Activated naive CD8-positive, alpha-beta T cell treated with anti-CD3 and anti-CD28 coated beads for 36 hours (primary cell): ENCODE measurements at regions not wholly inside any gene's neighbourhood (a gene's known extent, or its start where the extent isn't known, plus 50 kb on each side); places are given as distances from the start of the nearest gene placed in this dataset.

Source experiments
- DNase-seq: peaks from one replicate; pipeline ENCODE4 v3.0.0; 2021
- H3K27ac Mint-ChIP-seq: one replicate; pipeline ENCODE4 v1.8.0; 2022; ENCODE audit warnings: mild to moderate bottlenecking, moderate library complexity, mixed read lengths
- H3K27me3 Mint-ChIP-seq: one replicate; pipeline ENCODE4 v1.8.0; 2022; ENCODE audit warnings: mild to moderate bottlenecking, mixed read lengths
- H3K36me3 Mint-ChIP-seq: one replicate; pipeline ENCODE4 v1.8.0; 2021; ENCODE audit warnings: mild to moderate bottlenecking, mixed read lengths
- H3K4me1 Mint-ChIP-seq: one replicate; pipeline ENCODE4 v1.8.0; 2021; ENCODE audit warnings: mixed read lengths
- H3K4me3 Mint-ChIP-seq: one replicate; pipeline ENCODE4 v1.8.0; 2022; ENCODE audit warnings: mild to moderate bottlenecking, moderate library complexity, mixed read lengths
- H3K9me3 Mint-ChIP-seq: one replicate; pipeline ENCODE4 v1.8.0; 2022; ENCODE audit warnings: mixed read lengths

GRCh38 chr13:112177450-112178288, 110.7 kb downstream of the SOX1 start:
- no peak overlapping the region for H3K4me3 Mint-ChIP-seq
- peaks cover 4% of the 10 kb centered on the region for H3K27me3 Mint-ChIP-seq
- no peaks in the 10 kb centered on the region for H3K4me1 Mint-ChIP-seq
- H3K36me3 Mint-ChIP-seq, result no peaks in the 10 kb centered on the region
- DNase-seq, result no peak
- no peak overlapping the region for H3K27ac Mint-ChIP-seq
- H3K9me3 Mint-ChIP-seq, result peaks cover 3% of the 10 kb centered on the region

GRCh38 chr13:112178769-112179168, 111.8 kb downstream of the SOX1 start:
- no peak overlapping the region for H3K4me3 Mint-ChIP-seq
- H3K27me3 Mint-ChIP-seq, result no peaks in the 10 kb centered on the region

DNA sequence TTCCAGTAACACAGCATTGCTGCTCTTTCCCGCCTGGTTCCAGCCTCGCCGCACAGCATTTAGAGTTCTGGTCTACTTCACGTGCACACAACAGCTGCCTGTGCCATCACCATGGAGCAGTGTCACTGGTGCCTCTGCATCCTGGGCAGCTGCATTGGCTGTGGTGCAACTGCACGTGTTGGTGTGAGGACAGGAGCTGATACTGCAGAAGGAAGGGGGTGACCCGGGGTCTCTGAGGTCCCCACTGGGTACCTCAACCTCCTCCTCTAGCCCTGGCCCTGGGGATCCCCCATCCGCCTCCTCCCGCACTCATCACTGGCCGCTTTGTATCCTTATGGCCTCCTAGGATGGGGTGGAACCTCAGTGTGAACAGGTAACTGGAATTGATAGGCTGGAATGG, 112.5 kb downstream of the SOX1 start:
- Mint-ChIP-seq H3K27me3 (no peaks in the 10 kb centered on the region), H3K4me1 (no peaks in the 10 kb centered on the region), H3K9me3 (no peaks in the 10 kb centered on the region), H3K36me3 (no peaks in the 10 kb centered on the region), H3K4me3 (no peak overlapping the region), H3K27ac (no peak overlapping the region)
- DNase-seq, result no peak

More at GRCh38 chr13:112178769-112179168, 111.8 kb downstream of the SOX1 start:
- no peak for DNase-seq
- Mint-ChIP-seq H3K27ac (no peak overlapping the region), H3K36me3 (no peaks in the 10 kb centered on the region), H3K9me3 (peaks cover 3% of the 10 kb centered on the region), H3K4me1 (no peaks in the 10 kb centered on the region)

DNA sequence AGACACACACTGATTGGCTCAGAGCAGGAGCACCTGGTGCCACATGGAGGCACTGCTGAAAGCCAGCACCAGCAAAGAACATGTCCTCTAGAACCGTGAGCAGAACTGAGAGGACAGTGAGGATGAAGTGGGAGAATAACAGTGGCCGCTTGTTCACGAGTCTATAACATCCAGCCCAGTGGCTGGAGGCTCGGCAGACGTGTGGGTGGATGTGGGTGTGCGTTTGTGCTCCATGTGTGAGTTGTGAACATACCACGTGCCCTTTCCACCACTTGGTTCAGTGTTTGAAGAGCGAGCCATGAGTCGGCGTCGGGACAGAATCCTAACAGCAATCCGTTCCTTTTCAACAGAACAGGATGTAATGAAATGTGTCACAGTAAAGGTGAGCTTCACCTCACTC, 113.0 kb downstream of the SOX1 start:
- H3K9me3 Mint-ChIP-seq, result no peaks in the 10 kb centered on the region
- H3K27ac Mint-ChIP-seq, result no peak overlapping the region
- no peaks in the 10 kb centered on the region for H3K36me3 Mint-ChIP-seq
- no peaks in the 10 kb centered on the region for H3K4me1 Mint-ChIP-seq
- no peaks in the 10 kb centered on the region for H3K27me3 Mint-ChIP-seq
- H3K4me3 Mint-ChIP-seq, result no peak overlapping the region
- no peak for DNase-seq

- no peak for DNase-seq
- H3K27ac Mint-ChIP-seq, result no peak overlapping the region
- no peaks in the 10 kb centered on the region for H3K36me3 Mint-ChIP-seq
- H3K9me3 Mint-ChIP-seq, result no peaks in the 10 kb centered on the region
- H3K4me3 Mint-ChIP-seq, result no peak overlapping the region
- H3K27me3 Mint-ChIP-seq, result no peaks in the 10 kb centered on the region
- H3K4me1 Mint-ChIP-seq, result no peaks in the 10 kb centered on the region
These were observed 114.6 kb downstream of the SOX1 start for GRCh38 chr13:112181336-112182067.

DNA sequence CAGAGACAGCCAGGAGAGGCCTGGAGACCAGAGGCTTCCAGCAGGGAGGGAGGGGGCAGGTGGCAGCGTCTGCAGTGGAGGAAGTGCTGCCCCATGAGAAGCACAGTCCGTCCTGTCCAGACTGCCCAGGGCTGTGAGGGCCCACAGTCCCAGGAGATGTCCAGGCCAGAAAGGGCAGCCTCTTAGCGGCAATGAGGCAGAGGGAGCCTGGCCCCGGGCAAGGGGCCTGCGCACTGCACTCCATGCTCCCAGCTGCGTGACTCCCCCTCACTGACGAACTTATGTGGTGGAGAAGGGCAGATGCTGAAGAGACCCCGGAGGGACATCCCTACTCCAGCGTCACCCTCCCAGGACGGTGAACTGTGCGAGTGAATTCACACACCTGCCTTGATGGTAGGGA, 115.3 kb downstream of the SOX1 start:
- no peak overlapping the region for H3K27ac Mint-ChIP-seq
- no peaks in the 10 kb centered on the region for H3K36me3 Mint-ChIP-seq
- no peak for DNase-seq
- H3K9me3 Mint-ChIP-seq, result no peaks in the 10 kb centered on the region
- H3K4me1 Mint-ChIP-seq, result no peaks in the 10 kb centered on the region
- no peak overlapping the region for H3K4me3 Mint-ChIP-seq
- H3K27me3 Mint-ChIP-seq, result no peaks in the 10 kb centered on the region

GRCh38 chr13:112182846-112183531, 116.0 kb downstream of the SOX1 start:
- H3K4me3 Mint-ChIP-seq, result no peak overlapping the region
- H3K27me3 Mint-ChIP-seq, result no peaks in the 10 kb centered on the region
- no peaks in the 10 kb centered on the region for H3K9me3 Mint-ChIP-seq
- no peaks in the 10 kb centered on the region for H3K36me3 Mint-ChIP-seq
- no peak overlapping the region for H3K27ac Mint-ChIP-seq
- no peak for DNase-seq
- no peaks in the 10 kb centered on the region for H3K4me1 Mint-ChIP-seq

- H3K4me1 Mint-ChIP-seq, result no peaks in the 10 kb centered on the region
These were observed 116.7 kb downstream of the SOX1 start for GRCh38 chr13:112183532-112184090.

DNA sequence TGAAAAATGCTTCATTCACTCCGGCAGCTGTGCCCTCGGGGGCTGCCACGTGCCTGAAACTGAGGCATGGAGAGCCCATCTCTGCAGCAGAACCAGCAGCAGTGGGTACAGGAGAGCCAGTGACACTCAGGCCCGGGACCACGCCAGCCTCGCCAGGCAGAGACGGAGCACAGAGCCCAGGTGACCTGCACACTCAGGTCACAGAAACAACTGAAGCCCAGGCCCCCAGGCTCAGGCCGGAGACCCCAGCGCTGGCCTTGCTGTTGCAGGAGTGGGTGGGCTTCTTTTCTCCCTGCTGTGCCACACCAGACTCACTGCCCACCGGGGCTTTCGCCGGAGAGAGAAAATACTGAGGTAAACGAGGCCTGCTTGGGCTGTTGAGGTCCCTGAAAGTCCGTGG, 117.3 kb downstream of the SOX1 start:
- Mint-ChIP-seq H3K27me3 (no peaks in the 10 kb centered on the region), H3K27ac (no peak overlapping the region), H3K4me3 (no peak overlapping the region), H3K9me3 (no peaks in the 10 kb centered on the region), H3K4me1 (no peaks in the 10 kb centered on the region), H3K36me3 (no peaks in the 10 kb centered on the region)
- DNase-seq, result no peak

More at GRCh38 chr13:112183532-112184090, 116.7 kb downstream of the SOX1 start:
- no peak for DNase-seq
- H3K9me3 Mint-ChIP-seq, result no peaks in the 10 kb centered on the region
- no peaks in the 10 kb centered on the region for H3K27me3 Mint-ChIP-seq
- H3K27ac Mint-ChIP-seq, result no peak overlapping the region
- no peaks in the 10 kb centered on the region for H3K36me3 Mint-ChIP-seq
- H3K4me3 Mint-ChIP-seq, result no peak overlapping the region

- Mint-ChIP-seq H3K36me3 (no peaks in the 10 kb centered on the region), H3K4me3 (no peak overlapping the region), H3K4me1 (no peaks in the 10 kb centered on the region), H3K27ac (no peak overlapping the region), H3K27me3 (no peaks in the 10 kb centered on the region), H3K9me3 (no peaks in the 10 kb centered on the region)
- DNase-seq, result no peak
These were observed 118.0 kb downstream of the SOX1 start for GRCh38 chr13:112184851-112185371.

GRCh38 chr13:112185466-112185865, 118.5 kb downstream of the SOX1 start:
- H3K27ac Mint-ChIP-seq, result no peak overlapping the region
- H3K36me3 Mint-ChIP-seq, result no peaks in the 10 kb centered on the region
- H3K27me3 Mint-ChIP-seq, result no peaks in the 10 kb centered on the region
- H3K9me3 Mint-ChIP-seq, result no peaks in the 10 kb centered on the region
- H3K4me3 Mint-ChIP-seq, result no peak overlapping the region
- no peaks in the 10 kb centered on the region for H3K4me1 Mint-ChIP-seq
- DNase-seq, result no peak

DNA sequence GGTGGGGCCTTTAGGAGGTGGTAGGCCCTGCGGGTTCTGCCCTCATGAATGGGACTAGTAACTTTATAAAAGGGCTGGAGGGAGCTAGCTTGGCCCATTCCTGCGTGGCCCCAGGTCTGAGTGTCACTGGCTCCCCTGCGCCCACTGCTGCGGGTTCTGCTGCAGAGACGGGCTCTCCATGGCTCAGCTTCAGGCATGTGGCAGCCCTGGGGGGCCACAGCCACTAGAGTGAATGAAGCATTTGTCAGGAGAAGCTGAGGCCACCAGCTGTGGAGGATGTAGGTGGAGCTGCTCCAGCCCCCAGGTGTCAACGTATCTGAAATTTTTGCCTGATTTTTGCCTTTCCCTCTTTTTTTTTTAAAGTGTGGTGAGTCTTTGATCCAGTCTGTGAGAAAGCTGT, 119.1 kb downstream of the SOX1 start:
- no peaks in the 10 kb centered on the region for H3K36me3 Mint-ChIP-seq
- H3K27ac Mint-ChIP-seq, result no peak overlapping the region
- H3K4me3 Mint-ChIP-seq, result no peak overlapping the region
- DNase-seq, result no peak
- H3K9me3 Mint-ChIP-seq, result no peaks in the 10 kb centered on the region
- no peaks in the 10 kb centered on the region for H3K27me3 Mint-ChIP-seq
- H3K4me1 Mint-ChIP-seq, result no peaks in the 10 kb centered on the region

DNA sequence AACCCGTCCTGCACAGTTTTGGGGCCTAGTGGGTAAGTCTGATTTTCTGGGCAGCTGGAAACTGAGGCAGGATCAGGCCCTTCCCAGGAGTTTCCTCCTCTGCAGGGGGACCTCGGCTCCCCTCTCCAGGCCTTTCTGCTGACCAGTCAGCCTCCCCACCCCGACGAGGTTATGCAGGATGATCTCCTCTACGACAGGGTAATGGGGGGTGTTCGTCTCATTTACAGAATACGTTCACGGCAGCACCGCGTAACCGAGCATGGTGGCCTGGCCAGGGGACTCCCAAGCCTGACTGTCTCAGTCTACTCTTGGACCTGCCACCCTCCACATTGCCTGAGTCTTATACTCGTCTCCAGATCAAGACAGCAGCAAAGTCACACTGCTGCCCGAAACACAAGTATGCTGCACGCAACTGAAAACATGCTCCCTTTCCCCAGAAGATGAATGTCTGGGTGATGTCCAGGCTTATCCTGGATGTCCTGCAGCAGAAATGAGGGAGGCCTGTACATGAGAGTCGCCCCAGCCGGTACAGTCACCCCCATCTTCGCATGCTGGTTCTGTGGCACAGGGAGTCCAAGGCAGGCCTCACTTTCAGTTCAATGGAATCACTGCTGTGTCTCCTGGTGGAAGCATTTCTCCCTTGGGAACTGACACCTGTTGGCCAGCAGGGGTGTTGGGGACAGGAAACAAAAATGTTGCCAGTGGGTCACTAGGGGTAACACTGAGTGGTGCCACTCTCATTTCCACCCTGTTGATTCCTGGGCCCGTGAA, 120.8 kb downstream of the SOX1 start:
- no peaks in the 10 kb centered on the region for H3K36me3 Mint-ChIP-seq
- H3K27ac Mint-ChIP-seq, result no peak overlapping the region
- H3K9me3 Mint-ChIP-seq, result peaks cover 2% of the 10 kb centered on the region
- no peaks in the 10 kb centered on the region for H3K27me3 Mint-ChIP-seq
- H3K4me3 Mint-ChIP-seq, result no peak overlapping the region
- no peak for DNase-seq
- H3K4me1 Mint-ChIP-seq, result no peaks in the 10 kb centered on the region

DNA sequence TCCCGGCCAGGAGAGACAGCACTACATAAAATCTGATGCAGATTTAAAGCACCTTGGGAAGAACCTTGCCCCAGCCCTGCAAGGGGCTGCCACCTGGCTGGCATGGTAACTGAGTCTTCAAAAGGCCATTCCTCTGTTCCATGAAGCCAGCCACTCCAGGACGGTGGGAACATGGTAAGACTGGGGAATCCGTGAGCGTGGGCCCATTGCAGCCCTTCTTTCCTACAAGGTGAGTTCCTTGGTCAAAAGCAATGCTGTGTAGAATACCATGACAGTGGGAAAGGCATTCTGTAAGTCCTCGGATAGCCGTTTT, 121.3 kb downstream of the SOX1 start:
- peaks cover 7% of the 10 kb centered on the region for H3K9me3 Mint-ChIP-seq
- no peaks in the 10 kb centered on the region for H3K27me3 Mint-ChIP-seq
- no peaks in the 10 kb centered on the region for H3K4me1 Mint-ChIP-seq
- no peak overlapping the region for H3K27ac Mint-ChIP-seq
- no peak overlapping the region for H3K4me3 Mint-ChIP-seq
- no peak for DNase-seq
- H3K36me3 Mint-ChIP-seq, result no peaks in the 10 kb centered on the region
